ENCODE measurements at regions not wholly inside any gene's neighbourhood (a gene's known extent, or its start where the extent isn't known, plus 50 kb on each side); places are given as distances from the start of the nearest gene placed in this dataset.

DNA sequence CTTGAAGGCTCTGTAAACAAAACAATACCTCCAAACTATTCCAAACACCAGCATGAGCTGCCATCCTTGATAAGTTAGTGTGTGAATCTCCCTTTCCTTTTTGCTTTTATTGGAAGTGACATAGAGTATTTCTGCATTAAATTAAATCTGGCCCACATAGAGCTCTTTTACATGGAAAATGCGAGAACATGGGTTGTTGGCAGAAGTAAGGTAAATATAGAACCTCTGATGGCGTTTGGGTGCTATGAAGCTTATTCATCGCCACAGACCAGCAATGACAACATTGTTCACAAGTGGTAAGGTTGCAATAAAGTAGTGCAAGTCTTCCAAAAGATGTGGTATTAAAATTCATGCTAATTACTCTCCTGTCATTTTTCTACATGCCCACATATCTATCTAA, 445.8 kb upstream of the JAG1 start:
- no TSS peak for BruUV-seq (replicated peaks)
- CTCF ChIA-PET, result no interaction called here
- DNase-seq, result no peak
- TF ChIP-seq, protein P1, sequence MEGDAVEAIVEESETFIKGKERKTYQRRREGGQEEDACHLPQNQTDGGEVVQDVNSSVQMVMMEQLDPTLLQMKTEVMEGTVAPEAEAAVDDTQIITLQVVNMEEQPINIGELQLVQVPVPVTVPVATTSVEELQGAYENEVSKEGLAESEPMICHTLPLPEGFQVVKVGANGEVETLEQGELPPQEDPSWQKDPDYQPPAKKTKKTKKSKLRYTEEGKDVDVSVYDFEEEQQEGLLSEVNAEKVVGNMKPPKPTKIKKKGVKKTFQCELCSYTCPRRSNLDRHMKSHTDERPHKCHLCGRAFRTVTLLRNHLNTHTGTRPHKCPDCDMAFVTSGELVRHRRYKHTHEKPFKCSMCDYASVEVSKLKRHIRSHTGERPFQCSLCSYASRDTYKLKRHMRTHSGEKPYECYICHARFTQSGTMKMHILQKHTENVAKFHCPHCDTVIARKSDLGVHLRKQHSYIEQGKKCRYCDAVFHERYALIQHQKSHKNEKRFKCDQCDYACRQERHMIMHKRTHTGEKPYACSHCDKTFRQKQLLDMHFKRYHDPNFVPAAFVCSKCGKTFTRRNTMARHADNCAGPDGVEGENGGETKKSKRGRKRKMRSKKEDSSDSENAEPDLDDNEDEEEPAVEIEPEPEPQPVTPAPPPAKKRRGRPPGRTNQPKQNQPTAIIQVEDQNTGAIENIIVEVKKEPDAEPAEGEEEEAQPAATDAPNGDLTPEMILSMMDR (IDR thresholded peaks at IDR 0.05; ENCODE audit: unreplicated experiment), result no peak
- intact Hi-C loops (cut with micrococcal nuclease; ENCODE audit: unreplicated experiment), result no loop called here
- H3K4me3 Mint-ChIP-seq (ENCODE audit: low read depth, unreplicated experiment), result no peak overlapping the region
- H3K9me3 Mint-ChIP-seq (ENCODE audit: low read depth, unreplicated experiment), result no peaks in the 10 kb centered on the region
- H3K4me1 Mint-ChIP-seq (ENCODE audit: low read depth, unreplicated experiment), result peaks cover 6% of the 10 kb centered on the region
- no peaks in the 10 kb centered on the region for H3K36me3 Mint-ChIP-seq (ENCODE audit: insufficient read depth, unreplicated experiment)
- H3K27me3 Mint-ChIP-seq (ENCODE audit: unreplicated experiment), result no peaks in the 10 kb centered on the region
- no peak overlapping the region for H3K27ac Mint-ChIP-seq (ENCODE audit: unreplicated experiment)

DNA sequence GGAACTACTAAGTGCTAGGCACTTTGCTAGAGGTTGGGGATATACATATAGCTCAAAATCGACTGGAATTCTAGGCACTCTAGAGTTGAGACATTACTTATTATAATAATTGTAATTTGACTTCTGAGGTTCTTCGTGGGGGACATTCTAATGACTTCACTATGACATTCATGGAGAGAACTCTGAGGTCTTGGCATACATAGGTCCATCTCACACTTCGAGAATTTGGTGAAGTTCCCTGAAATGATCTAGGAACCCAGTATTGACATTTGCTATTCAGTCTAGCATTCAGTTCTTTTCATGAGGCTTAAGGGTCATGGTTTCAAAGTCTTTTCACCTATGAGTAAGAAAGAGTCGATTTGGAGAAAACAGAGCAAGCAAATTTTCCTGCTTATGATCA, 446.6 kb upstream of the JAG1 start:
- intact Hi-C loops (cut with micrococcal nuclease; ENCODE audit: unreplicated experiment), result no loop called here
- no peaks in the 10 kb centered on the region for H3K9me3 Mint-ChIP-seq (ENCODE audit: low read depth, unreplicated experiment)
- H3K27ac Mint-ChIP-seq (ENCODE audit: unreplicated experiment), result no peak overlapping the region
- H3K36me3 Mint-ChIP-seq (ENCODE audit: insufficient read depth, unreplicated experiment), result no peaks in the 10 kb centered on the region
- H3K4me1 Mint-ChIP-seq (ENCODE audit: low read depth, unreplicated experiment), result no peaks in the 10 kb centered on the region
- no peak overlapping the region for H3K4me3 Mint-ChIP-seq (ENCODE audit: low read depth, unreplicated experiment)
- CTCF ChIA-PET, result no interaction called here
- DNase-seq, result no peak
- TF ChIP-seq, protein P1 (IDR thresholded peaks at IDR 0.05; ENCODE audit: unreplicated experiment), result no peak
- no peaks in the 10 kb centered on the region for H3K27me3 Mint-ChIP-seq (ENCODE audit: unreplicated experiment)
- no TSS peak for BruUV-seq (replicated peaks)

DNA sequence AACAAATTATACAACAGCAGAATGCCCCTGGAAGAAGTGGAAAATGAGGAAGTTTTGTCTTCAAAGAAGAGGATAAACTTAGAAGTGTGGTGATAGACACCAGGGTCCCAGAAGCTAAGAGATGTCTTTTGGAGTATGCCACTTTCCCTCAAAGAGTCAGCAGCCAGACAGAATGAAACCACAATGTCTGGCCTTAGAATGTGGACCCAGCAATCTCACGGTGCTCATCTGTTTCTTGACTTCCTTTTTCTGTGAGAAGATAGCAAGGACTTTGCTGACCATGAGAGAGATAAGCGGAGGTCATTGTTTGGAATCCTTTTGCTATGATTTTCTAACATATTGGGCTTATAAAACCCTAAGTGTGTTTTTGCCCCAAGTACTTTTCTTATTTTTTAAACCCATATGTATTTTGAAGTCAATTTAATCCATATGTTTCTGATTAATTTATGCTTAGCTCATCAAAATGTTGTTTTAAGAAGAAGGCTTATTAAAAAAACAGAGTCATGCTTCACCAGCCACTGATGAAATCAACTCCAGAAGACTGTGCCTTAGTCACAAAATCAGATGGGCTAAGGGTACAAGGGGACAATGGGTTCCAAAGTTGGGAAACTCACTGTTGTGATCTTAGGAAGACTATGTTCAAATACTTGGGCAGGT, 451.2 kb upstream of the JAG1 start:
- intact Hi-C loops (cut with micrococcal nuclease; ENCODE audit: unreplicated experiment), result no loop called here
- CTCF ChIA-PET, result no interaction called here
- TF ChIP-seq, protein P1 (IDR thresholded peaks at IDR 0.05; ENCODE audit: unreplicated experiment), result no peak
- Mint-ChIP-seq H3K27ac (ENCODE audit: unreplicated experiment) (no peak overlapping the region), H3K4me3 (ENCODE audit: low read depth, unreplicated experiment) (no peak overlapping the region), H3K36me3 (ENCODE audit: insufficient read depth, unreplicated experiment) (no peaks in the 10 kb centered on the region), H3K27me3 (ENCODE audit: unreplicated experiment) (no peaks in the 10 kb centered on the region), H3K4me1 (ENCODE audit: low read depth, unreplicated experiment) (no peaks in the 10 kb centered on the region), H3K9me3 (ENCODE audit: low read depth, unreplicated experiment) (peaks cover 4% of the 10 kb centered on the region)
- DNase-seq, result no peak
- no TSS peak for BruUV-seq (replicated peaks)

DNA sequence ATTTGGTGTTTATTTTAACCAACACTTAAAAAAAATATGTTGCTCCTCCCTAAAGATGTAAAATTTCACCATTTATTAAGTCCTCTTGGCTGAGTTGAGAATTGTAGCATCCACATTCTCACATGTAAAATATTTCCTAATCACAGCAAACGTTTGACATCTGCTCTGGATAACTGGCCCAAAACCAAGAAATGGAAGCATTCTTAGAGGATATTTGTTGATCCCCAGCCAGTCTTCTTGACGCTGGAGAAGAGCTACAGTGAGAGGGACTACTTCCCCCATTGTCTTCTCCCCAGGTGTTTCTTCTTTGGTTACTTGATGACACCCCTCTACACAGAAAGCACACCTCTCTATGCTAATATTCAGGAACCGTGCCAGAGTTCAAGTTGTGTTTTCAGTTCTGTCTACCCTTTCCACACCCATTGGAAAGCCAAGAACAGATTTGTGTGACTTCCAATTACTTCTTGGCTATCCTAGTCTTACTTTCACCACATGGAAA, 454.5 kb upstream of the JAG1 start:
- Mint-ChIP-seq H3K4me3 (ENCODE audit: low read depth, unreplicated experiment) (no peak overlapping the region), H3K27ac (ENCODE audit: unreplicated experiment) (no peak overlapping the region), H3K36me3 (ENCODE audit: insufficient read depth, unreplicated experiment) (no peaks in the 10 kb centered on the region), H3K4me1 (ENCODE audit: low read depth, unreplicated experiment) (peaks cover 21% of the 10 kb centered on the region), H3K9me3 (ENCODE audit: low read depth, unreplicated experiment) (peaks cover 4% of the 10 kb centered on the region), H3K27me3 (ENCODE audit: unreplicated experiment) (no peaks in the 10 kb centered on the region)
- CTCF ChIA-PET, result no interaction called here
- TF ChIP-seq, protein P1 (IDR thresholded peaks at IDR 0.05; ENCODE audit: unreplicated experiment), result no peak
- DNase-seq, result no peak
- intact Hi-C loops (cut with micrococcal nuclease; ENCODE audit: unreplicated experiment), result no loop called here
- BruUV-seq (replicated peaks), result no TSS peak

Measured in Calu3 (cell line).